Urothelium cell line (cell line): ENCODE measurements at regions not wholly inside any gene's neighbourhood (a gene's known extent, or its start where the extent isn't known, plus 50 kb on each side); places are given as distances from the start of the nearest gene placed in this dataset.

Experiments
- DNase-seq: peaks from one replicate; pipeline ENCODE4 v3.0.0; 2011; ENCODE audit warnings: low spot score, mixed read lengths
- FAIRE-seq: peaks from 2 replicates; lab custom pipeline; 2011; peaks lifted over from hg19 to GRCh38; lab: Jason Lieb, UNC

DNA sequence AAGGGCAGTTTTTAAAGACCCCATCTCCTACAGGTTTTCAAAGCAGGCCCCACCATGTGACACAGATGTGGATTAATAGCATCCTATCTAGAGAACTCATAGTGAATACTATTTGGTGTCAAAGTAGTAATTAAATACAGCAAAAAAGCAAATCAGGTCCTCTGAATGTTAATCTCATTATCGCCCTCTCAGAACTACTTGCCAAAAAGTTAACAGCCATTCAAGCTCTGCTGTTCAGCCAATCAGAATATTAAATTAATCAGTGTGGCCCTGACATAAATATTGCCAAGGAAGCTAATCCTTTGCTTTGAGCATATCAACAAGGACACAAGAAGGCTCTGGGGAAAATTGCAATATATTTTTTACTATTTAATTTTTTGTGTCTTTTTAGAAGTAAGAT, 428.9 kb upstream of the SOX11 start:
- FAIRE-seq (no peak), DNase-seq (no peak)

DNA sequence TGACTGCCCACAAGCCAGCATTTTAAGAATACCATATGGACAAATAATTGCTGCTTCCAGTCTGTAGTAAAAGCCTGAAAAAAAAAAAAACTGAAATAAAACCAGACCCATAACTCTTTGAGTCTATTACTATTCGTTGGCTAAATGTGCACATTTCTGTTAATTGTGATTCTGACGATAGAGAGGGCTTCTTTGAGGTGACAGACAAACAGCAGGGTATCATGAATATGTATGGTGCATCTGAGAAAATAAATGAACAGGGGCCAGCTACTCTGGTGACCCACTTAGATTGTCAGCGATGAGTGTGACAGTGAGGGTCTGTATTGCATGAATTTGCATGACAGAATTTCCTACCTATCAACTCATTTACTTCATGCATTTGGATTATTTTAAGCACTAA, 427.8 kb upstream of the SOX11 start:
- FAIRE-seq (no peak), DNase-seq (no peak)

DNA sequence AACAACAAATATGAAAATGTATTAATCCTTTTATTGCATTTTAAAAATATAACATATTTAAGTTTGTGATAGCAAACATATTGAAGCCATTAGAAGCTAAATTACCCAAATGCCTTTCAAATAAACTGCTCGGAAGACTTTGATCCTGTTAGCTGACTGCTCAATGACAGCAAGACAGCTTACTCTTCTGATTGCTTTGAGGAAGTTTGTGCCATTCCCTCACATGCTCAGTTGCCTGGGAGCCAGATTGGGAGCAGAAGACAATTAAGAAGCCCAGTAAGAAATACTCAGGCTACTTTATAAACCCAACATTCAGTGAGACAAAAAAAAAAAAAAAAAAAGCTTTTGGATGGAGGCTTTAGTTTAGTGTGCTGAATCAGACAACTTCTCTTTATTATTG, 407.1 kb upstream of the SOX11 start:
- no peak for FAIRE-seq
- no peak for DNase-seq

DNA sequence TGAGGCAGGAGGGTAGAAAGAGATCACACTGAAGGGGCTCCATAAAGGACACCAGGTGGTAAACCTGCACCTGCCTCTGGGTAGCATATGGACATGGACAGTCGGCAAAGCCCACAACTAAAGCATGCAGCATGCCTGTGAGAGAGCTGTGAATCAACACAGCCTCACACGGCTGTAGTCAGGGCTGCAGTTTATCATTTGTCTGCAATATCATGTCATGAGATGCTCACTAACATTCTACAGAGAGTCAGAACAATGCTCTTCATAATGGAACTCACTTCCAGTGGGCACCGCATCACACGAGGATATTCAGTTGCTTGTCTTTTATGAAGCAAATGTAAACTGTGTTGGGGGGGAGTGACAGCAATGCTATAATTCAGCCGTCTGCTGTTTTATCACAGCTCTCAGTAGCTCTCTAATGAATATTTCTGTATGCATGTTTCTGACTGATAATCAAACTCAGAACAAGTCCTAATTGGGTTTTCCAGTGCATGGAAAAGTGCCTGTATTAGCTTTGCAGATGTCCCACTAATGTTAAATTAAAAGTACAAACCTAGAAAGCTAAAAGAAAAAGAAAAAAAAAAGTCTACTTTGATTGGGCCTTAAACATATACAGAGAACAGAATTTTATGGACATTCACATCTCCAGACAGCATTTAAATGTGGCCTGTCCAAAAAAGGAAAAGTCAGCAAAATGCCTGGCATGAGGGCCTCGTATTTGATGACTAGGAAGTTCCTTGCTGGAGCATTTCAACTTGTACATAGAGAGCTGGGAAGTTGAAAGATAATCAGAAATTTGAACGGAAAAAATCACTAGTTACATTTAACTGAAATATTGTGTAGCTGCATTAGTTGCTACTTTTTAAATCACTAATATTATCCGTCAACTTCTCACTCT, 406.1 kb upstream of the SOX11 start:
- FAIRE-seq (no peak), DNase-seq (no peak)

DNA sequence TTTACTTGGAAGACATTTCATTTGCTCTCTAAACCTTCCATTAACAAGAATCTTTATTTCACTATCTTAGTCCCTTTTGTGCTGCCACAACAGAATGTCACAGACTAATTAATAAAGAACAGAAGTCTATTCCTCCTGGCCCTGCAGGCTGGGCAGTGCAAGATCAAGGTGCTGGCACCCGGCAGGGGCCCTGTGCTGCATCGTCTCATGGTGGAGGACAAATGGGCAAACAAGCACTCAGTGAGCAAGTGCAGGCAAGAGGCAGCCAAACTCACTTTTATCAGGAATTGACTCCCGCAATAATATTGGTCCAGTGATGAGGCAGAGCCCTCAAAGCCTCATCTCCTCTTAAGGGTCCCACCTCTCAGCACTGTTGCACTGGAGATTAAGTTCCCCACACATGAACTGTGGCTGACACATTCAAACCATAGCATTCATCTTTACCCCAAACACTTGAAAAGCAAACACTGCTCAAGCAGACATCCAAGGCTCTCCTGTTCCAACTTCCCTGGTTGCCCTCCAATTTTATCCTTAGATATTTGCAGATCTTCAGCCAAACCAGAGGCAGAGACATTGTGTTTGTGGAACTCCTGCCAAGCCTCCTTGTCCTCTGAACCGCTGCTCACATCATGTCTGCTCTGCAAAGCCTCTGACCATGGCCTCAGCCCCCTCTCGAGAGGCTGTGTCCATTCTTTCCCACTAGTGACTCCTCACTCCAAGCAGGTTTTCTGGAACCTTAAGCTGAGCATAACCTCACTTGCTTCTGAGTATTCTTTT, 404.4 kb upstream of the SOX11 start:
- FAIRE-seq (no peak), DNase-seq (no peak)

DNA sequence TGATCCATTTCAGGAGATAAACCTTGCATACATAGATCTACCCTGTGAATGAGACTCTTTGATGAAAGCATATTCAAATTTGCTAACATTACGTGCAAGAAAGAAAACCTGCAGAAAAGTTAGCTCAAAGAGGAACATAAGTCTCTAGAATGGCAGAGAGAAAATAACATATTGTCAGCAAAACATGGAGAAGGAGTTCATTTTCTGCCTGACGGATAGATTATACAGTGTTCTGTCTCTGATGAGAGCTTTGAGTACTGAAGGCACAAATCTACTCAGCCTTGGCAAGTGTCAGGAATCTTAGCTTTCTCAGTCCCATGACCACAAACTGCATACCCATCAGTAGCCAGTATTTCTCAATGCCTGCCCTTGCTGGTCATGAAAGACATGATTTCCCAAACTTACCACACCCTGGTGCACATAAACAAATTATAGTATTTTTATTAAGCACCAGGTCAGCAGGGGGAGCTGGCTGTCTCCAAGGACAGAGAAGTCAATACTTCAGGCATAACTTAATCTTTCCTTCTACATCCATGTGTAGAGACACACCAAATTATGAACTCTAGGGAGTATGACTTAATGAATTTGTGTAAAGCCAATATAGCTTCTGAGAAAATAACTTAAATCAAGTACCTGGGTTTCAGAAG, 401.2 kb upstream of the SOX11 start:
- no peak for DNase-seq
- no peak for FAIRE-seq

DNA sequence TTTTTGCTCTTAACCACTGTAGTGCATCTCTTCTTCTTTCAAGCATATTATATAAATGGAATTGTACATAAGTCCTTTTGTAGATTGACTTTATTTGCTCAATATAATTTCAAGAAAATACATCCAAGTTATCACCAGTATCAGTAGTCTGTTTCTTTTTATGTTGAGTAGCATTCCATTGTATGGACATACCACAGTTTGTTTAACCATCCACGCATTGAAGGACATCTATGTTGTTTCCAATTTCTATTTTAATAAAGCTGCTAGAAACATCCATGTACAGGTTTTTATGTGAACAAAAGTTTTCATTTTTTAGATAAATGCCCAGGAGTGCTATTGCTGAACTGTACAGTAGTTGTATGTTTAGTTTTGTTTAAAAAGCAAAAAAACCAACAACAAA, 387.5 kb upstream of the SOX11 start:
- FAIRE-seq (no peak), DNase-seq (no peak)

DNA sequence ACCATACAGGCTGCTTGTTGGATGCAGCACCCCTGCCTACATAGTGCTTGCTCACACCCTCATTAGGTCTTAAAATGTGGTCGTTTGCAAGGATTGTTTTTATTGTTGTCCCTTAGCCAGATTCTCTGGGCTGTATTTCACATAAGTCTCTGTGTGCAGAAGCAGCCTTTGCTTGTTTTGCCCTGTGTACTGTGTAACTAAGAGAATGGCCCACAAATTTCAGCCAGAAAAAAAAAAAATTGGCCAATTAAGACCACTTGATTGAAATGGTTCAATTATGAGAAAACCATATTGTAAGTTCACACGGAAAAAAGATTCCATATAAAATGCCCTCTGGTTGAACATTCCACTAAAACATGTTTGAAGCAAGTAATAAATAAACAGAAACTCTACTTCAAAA, 377.1 kb upstream of the SOX11 start:
- DNase-seq (no peak), FAIRE-seq (no peak)

DNA sequence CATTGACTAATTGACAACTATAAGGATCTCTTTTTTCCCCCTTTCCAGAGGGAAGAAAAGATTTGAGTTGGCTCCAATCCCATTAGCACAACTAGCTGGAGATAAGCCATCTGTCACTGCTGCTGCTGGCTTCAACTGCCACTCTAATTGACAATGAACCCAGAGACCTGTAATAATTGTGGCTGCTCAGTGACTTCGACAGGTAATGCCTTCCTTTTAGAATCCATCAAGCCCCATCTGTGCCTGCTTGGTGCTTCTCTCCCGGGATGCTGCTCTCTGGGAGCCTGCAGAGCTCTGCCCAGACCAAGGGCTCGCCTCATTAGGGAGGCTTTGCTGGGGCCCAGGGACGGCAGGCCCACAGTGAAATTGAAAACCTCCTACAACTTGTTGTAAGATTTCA, 376.7 kb upstream of the SOX11 start:
- DNase-seq (no peak), FAIRE-seq (no peak)

DNA sequence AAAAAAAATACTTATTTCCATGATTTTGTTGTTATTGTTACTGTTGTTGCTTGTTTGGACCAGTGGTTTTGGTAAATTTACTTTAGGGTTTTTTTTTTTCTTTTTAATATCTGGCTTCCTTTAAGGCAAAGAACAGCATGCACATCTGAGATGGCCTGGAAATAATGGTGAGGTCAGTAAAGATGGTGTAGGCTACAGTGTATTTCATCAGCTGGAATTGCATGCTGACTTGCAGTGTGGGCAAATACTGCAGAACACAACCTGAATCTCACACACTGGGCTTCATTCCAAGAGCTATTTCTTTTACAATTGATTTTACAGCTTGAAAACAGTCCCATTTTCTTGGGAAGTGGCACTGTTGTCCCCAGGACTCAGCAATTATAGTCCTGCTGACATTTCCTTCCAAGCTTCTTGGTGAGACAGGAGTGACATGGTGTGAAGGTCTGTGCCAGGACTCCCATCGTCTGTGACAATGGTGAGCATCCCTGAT, 376.1 kb upstream of the SOX11 start:
- FAIRE-seq (no peak), DNase-seq (no peak)

DNA sequence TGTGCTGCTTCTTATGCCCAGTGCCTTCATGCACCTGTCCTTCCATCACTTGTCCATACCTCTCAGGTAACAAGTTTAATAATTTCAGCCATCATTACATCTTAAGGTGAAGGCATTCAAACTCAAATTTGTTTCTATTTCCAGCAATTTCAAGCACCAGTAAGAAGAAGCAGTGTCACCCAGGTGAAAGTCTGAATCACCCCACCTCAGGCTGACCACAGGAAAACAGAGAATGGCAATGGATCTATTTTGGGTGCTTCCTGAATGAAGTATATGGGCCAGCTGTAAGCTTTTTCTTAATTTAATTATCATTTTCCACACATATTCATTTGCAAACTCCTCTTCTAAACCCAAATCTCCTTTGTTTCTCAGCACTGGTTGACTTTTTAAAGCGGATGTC, 372.7 kb upstream of the SOX11 start:
- FAIRE-seq (no peak), DNase-seq (no peak)

DNA sequence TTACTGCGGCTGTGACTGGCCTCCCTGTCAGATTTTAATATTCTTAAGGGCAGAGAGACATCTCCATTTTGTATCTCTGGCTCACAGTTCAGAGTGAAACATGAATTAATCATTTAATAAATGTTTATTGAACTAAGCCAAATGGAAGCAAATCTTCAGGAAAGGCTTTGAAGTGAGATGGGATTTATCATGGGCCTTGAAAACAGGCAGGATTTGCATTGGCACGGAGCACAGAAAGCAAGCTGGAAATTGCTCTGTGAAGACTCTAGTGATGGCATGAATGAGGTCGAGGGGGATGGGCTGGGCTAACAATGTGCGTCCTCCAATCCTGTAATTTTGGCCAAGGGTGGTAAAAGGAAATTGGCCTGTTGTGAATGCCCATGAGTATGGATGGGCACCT, 369.8 kb upstream of the SOX11 start:
- DNase-seq (no peak), FAIRE-seq (no peak)

DNA sequence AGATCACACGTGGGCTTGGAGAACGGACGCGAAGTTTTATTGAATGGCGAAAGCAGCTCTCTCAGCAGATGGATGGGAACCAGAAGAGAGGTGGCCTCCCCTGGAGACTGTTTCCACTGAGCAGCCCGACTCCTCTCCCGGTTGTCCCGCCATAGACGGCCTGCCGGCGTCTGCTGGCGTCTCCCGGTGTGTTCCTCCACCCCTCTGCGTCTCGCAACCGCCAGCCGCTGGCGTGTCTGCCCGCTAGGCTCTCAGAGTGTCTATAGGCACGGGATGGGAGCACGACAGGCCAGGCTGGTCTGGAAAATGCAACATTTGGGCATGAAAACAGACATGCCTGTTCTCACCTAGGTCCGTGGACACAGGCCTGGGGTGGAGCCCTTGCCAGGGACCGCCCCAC, 366.7 kb upstream of the SOX11 start:
- DNase-seq = no peak

DNA sequence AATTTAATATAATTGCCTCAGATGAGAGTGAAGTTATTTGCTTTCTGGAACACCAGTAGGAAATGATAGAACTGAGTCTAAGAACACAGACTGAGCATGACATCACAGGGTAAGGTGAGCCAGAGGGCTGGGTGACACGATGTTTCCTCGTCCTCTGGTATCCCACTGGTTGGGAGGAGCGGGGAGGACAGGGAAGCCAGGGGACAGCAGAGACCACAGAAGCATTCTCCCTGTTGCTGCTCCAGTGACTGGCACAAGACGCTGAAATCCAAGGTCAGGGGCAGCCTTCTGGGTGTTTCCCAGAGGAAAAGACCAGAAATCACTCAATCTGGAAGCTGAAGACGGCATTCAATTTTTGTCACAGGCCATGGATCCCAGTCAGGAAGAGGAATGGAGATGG, 363.4 kb upstream of the SOX11 start:
- FAIRE-seq (no peak), DNase-seq (no peak)

More for the DNA sequence above, 366.7 kb upstream of the SOX11 start:
- FAIRE-seq = no peak

DNA sequence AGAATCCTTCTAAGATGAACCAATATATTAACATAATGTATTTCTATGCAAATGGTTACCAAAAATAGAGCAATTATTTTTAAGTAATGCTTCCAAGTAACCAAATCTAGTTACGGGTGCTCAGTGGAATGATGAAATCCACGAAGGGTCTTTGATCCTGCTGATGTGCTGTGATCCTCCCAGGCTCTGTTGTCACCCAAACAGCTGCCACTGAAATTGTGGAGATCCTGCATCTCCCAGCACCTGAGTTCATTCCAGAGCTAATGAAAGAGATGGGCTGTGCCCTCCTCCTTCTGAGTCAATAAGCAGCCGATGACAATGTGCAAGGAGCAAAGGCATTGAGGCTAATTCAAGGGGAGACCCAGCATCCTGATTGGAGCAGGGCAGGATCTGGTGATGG, 362.4 kb upstream of the SOX11 start:
- DNase-seq = no peak
- no peak for FAIRE-seq

DNA sequence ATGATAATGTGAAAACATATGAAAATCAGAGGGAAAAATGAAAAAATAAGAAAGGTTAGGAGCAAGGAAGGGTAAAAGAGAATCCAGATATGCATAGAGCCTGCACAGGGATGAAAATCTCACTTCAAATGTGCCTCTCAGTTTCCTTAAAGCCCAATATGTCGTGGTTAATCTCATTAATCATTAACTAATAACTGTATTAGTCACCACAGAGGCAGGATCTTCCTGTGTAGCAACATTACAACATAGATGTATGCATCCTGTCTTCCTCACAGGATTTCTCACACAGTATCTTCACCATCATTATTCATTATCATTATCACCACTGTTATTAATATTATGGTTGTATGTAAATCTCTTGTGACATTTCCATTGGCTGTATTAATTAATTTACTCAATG, 361.2 kb upstream of the SOX11 start:
- DNase-seq (no peak), FAIRE-seq (no peak)

DNA sequence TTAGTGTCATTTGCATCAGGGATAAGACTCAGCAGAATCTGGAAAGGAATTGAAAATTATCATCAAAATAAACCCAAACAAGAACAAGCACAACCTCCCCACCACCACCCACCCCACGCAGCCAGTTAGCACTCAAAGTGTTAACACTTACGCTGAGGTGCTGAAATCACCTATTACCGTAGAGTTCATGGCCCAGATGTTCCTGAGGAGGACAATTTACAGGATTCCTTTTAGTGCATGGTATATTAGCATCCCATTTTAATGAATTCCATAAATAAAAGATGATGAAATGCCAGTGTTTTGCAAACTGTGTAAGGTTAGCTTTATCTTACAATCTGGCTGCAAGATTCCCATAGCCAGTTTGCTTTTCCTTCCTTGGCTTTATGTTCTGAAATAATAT, 359.3 kb upstream of the SOX11 start:
- DNase-seq = no peak
- FAIRE-seq = no peak

DNA sequence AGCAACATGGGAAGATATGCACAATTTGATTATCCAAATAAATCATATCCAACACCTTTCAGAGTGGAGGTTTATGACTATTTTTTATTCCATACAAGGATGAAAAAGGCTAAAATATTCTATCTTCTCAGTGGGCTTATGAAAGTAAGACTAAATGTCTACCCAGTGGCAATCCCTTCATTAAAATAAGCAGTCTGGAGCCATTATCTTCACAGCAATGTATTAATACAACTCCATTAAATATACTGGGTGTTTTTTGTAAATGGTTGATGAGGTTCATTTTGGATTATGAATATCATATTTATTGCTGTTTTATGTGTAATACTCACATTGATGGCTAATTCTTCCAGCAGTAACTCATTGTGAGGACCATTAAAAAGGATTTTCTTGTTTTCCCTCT, 352.7 kb upstream of the SOX11 start:
- DNase-seq (no peak), FAIRE-seq (no peak)

DNA sequence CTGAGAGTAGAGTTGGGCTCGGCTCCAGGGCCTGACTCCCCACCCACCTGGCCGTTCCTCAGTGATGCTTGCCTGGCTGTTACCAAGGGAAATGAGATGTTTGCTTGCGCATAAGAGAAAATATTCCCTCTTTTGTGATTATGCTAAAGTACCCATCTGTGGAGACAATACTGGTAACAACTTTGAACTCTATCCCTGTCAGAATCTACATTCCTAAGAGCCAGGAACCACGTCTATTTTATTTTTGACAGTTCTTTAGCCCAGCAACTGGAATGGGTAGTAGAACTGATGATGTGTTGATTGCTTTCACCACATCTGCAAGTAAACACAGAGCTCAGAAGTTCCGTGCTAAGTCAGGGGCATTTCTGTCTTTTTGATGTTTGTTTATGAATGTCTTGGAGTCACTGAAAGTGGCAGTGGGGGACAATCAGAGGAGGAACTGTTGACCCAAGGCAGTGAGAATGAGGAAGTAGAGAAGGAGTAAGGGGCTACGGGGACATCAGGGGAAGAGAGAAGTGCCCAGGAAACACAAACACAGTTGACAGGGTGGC, 348.3 kb upstream of the SOX11 start:
- DNase-seq = no peak
- FAIRE-seq = no peak

DNA sequence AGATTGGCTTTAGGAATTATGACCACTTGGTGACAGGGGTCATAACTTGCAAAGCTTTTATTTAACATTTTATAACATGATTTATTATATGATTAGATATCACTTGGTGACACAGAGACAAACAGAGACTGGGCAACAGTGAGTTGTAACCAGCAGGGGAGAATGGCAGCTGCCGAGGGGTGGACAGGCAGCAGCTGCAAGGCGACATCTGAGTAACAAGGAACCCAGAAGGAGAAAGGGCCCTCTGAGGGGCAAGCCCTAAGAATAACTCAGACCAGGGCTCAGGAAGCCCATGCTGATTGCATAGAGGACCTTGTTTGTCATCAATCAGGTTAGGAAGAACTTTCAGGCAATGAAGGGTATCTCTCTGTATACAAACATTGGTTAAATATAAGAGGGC, 339.9 kb upstream of the SOX11 start:
- DNase-seq (no peak), FAIRE-seq (no peak)

DNA sequence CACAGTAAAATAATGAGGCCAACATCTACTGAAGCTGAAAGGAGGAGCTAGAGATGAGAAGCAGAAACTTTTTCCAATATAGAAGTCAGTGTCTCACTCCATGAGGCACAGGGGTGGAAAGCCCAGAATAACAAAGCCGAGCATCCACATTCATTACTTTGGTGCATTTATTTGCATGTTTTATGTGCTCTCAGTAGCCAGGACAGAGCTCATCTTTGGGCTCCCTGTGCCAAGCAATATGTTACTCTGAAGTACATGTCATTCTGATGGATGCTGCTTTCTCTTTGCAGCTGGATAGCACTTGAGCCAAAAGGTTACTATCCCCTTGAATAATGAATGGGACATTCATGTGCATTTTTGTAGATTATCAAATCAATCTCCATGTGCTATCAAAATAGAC, 338.6 kb upstream of the SOX11 start:
- DNase-seq = no peak
- no peak for FAIRE-seq
